IMR-90 (cell line): ENCODE measurements at regions not wholly inside any gene's neighbourhood (a gene's known extent, or its start where the extent isn't known, plus 50 kb on each side); places are given as distances from the start of the nearest gene placed in this dataset.

Experiments
- ATAC-seq: fragments of 200-7000 bp; cut with Tn5 transposase; 2 replicates; pipeline ENCODE4 v1.9.1; 2020; ENCODE audit warnings: low read depth, mild to moderate bottlenecking, moderate library complexity
- BruUV-seq: library from RNA; stranded (reverse); fragments of 400-500 nt; replicated peaks from 2 replicates; lab custom pipeline; 2021; lab: Mats Ljungman, UMichigan
- CTCF ChIA-PET: fragments of 300-600 bp; formaldehyde crosslinking; extraction: SDS; loops from one replicate; lab custom pipeline; 2021; ENCODE audit warnings: antibody characterized with exemption; lab: Yijun Ruan, JAX
- POLR2A ChIA-PET: fragments of 300-600 bp; sonication (Branson Sonifier 250); formaldehyde crosslinking; loops from one replicate; lab custom pipeline; 2022; ENCODE audit warnings: antibody characterized with exemption; ENCODE audit not compliant: unreplicated experiment; lab: Charles Lee
- DNase-seq: peaks from one replicate; pipeline ENCODE4 v3.0.0; 2013
- H2AFZ ChIP-seq: replicated peaks from 2 replicates; pipeline ENCODE3; 2013; ENCODE audit warnings: low read length, mild to moderate bottlenecking; ENCODE audit not compliant: poor library complexity
- H2AK5ac ChIP-seq: 2 replicates; pipeline ENCODE4 v1.6.1; 2013; ENCODE audit warnings: low read depth, low read length, inconsistent platforms
- H2AK9ac ChIP-seq: replicated peaks from 2 replicates; pipeline ENCODE3; 2013; ENCODE audit warnings: mild to moderate bottlenecking, low read depth, low read length, moderate library complexity; ENCODE audit not compliant: poor library complexity
- H2BK120ac ChIP-seq: 2 replicates; pipeline ENCODE4 v1.6.1; 2013; ENCODE audit warnings: low read depth, low read length, inconsistent platforms
- H2BK15ac ChIP-seq: 3 replicates; pipeline ENCODE4 v1.6.1; 2013; ENCODE audit warnings: low read depth, low read length, inconsistent platforms
- H2BK20ac ChIP-seq: 2 replicates; pipeline ENCODE4 v1.6.1; 2013; ENCODE audit warnings: low read depth, mild to moderate bottlenecking, inconsistent platforms, low read length, moderate library complexity
- H2BK5ac ChIP-seq: 2 replicates; pipeline ENCODE4 v1.6.1; 2013; ENCODE audit warnings: mild to moderate bottlenecking, low read depth, low read length, inconsistent platforms; ENCODE audit not compliant: poor library complexity, severe bottlenecking
- H3K14ac ChIP-seq: replicated peaks from 2 replicates; pipeline ENCODE4 v1.6.1; 2013; ENCODE audit warnings: low read depth, low read length, inconsistent platforms
- H3K18ac ChIP-seq: 2 replicates; pipeline ENCODE4 v1.6.1; 2013; ENCODE audit warnings: low read depth, low read length, control low read depth
- H3K23ac ChIP-seq: 2 replicates; pipeline ENCODE4 v1.6.1; 2013; ENCODE audit warnings: low read depth, low read length, inconsistent platforms
- H3K27ac ChIP-seq: 2 replicates; pipeline ENCODE4 v1.5.1; 2013; ENCODE audit warnings: mild to moderate bottlenecking, control low read depth, low read length; ENCODE audit not compliant: insufficient read depth
- H3K27me3 ChIP-seq: 2 replicates; pipeline ENCODE4 v1.6.1; 2013; ENCODE audit warnings: low read length; ENCODE audit not compliant: control insufficient read depth, insufficient read depth
- H3K36me3 ChIP-seq: 2 replicates; pipeline ENCODE4 v1.6.1; 2013; ENCODE audit warnings: low read length, mixed read lengths; ENCODE audit not compliant: control insufficient read depth, insufficient read depth
- H3K4ac ChIP-seq: 2 replicates; pipeline ENCODE4 v1.6.1; 2013; ENCODE audit warnings: low read depth, low read length, inconsistent platforms
- H3K4me1 ChIP-seq: 2 replicates; pipeline ENCODE4 v1.6.1; 2013; ENCODE audit warnings: low read length, mixed read lengths; ENCODE audit not compliant: control insufficient read depth, insufficient read depth
- H3K4me2 ChIP-seq: 2 replicates; pipeline ENCODE4 v1.6.1; 2013; ENCODE audit warnings: low read depth, mild to moderate bottlenecking, control low read depth, low read length, moderate library complexity
- H3K4me3 ChIP-seq: 2 replicates; pipeline ENCODE4 v1.5.1; 2013; ENCODE audit warnings: low read depth, mild to moderate bottlenecking, control low read depth, low read length, moderate library complexity; ENCODE audit not compliant: insufficient read depth
- H3K56ac ChIP-seq: 2 replicates; pipeline ENCODE4 v1.6.1; 2013; ENCODE audit warnings: low read length, inconsistent platforms; ENCODE audit not compliant: insufficient read depth; ENCODE audit errors: extremely low read depth
- H3K79me1 ChIP-seq, 2 experiments: 2 replicates each; pipeline ENCODE4 v1.6.1; 2013; ENCODE audit warnings: low read length in 2 of 2, inconsistent platforms in 1 of 2, low read depth in 1 of 2
- H3K9ac ChIP-seq: 2 replicates; pipeline ENCODE4 v1.6.1; 2013; ENCODE audit warnings: low read depth, low read length, control low read depth
- H3K9me1 ChIP-seq: 2 replicates; pipeline ENCODE4 v1.6.1; 2013; ENCODE audit warnings: low read length, inconsistent platforms; ENCODE audit not compliant: insufficient read depth
- H3K9me3 ChIP-seq: 2 replicates; pipeline ENCODE4 v1.6.1; 2013; ENCODE audit warnings: low read length; ENCODE audit not compliant: control insufficient read depth, insufficient read depth
- H4K20me1 ChIP-seq: 2 replicates; pipeline ENCODE4 v1.6.1; 2013; ENCODE audit warnings: low read length, inconsistent platforms; ENCODE audit not compliant: insufficient read depth
- H4K5ac ChIP-seq: 2 replicates; pipeline ENCODE4 v1.6.1; 2013; ENCODE audit warnings: mild to moderate bottlenecking, low read depth, low read length, control low read depth
- H4K8ac ChIP-seq, 2 experiments: 2 replicates each; pipeline ENCODE4 v1.6.1; 2013; ENCODE audit warnings: low read depth in 2 of 2, low read length in 2 of 2, control low read depth in 1 of 2, inconsistent platforms in 1 of 2
- H4K91ac ChIP-seq: 2 replicates; pipeline ENCODE4 v1.6.1; 2013; ENCODE audit warnings: low read depth, low read length, inconsistent platforms; ENCODE audit not compliant: insufficient read depth
- BHLHE40 ChIP-seq: fragments of 150-350 bp; IDR thresholded peaks from 2 replicates; pipeline ENCODE4 v1.6.1; 2016; ENCODE audit warnings: mild to moderate bottlenecking, low read depth, low read length
- CEBPB ChIP-seq: IDR thresholded peaks from 2 replicates; pipeline ENCODE4 v1.6.1; 2012; ENCODE audit warnings: low read depth, low read length, improper control_type of control experiment
- CHD1 ChIP-seq: IDR thresholded peaks from 2 replicates; pipeline ENCODE4 v1.6.1; 2012; ENCODE audit warnings: low read depth, low read length, improper control_type of control experiment
- MAZ ChIP-seq: IDR thresholded peaks from 2 replicates; pipeline ENCODE4 v1.6.1; 2012; ENCODE audit warnings: low read depth, mild to moderate bottlenecking, low read length, improper control_type of control experiment, moderate library complexity, borderline replicate concordance
- NFE2L2 ChIP-seq: fragments of 150-350 bp; IDR thresholded peaks from 2 replicates; pipeline ENCODE4 v1.6.1; 2016; ENCODE audit warnings: low read depth, mild to moderate bottlenecking, low read length
- POLR2A ChIP-seq: IDR thresholded peaks from 2 replicates; pipeline ENCODE4 v1.6.1; 2012; ENCODE audit warnings: mild to moderate bottlenecking, low read depth, low read length
- RAD21 ChIP-seq: IDR thresholded peaks from 2 replicates; pipeline ENCODE4 v1.6.1; 2012; ENCODE audit warnings: low read length, improper control_type of control experiment
- RCOR1 ChIP-seq: IDR thresholded peaks from 2 replicates; pipeline ENCODE4 v1.6.1; 2012; ENCODE audit warnings: mild to moderate bottlenecking, low read length, improper control_type of control experiment; ENCODE audit not compliant: insufficient replicate concordance
- RFX5 ChIP-seq: IDR thresholded peaks from 2 replicates; pipeline ENCODE4 v1.8.0; 2012; ENCODE audit warnings: low read depth, mild to moderate bottlenecking, low read length, moderate library complexity
- dilution Hi-C: fragments of 300-500 bp; cut with HindIII; formaldehyde crosslinking; loops from one replicate; pipeline ENCODE4 v1.14.3; 2018; ENCODE audit warnings: low sequenced_read_pairs; ENCODE audit not compliant: unreplicated experiment
- in situ Hi-C: fragments of 300-500 bp; cut with MboI; formaldehyde crosslinking; loops from 3 replicates; pipeline ENCODE4 v1.14.3; 2019; ENCODE audit warnings: low sequenced_read_pairs, inconsistent platforms, mixed read lengths
- intact Hi-C: fragments of 100-400 bp; cut with micrococcal nuclease; formaldehyde crosslinking; loops from 2 replicates; pipeline ENCODE4 v1.10.0; 2022
- TF ChIP-seq, protein P1 (sequence below): fragments of 150-350 bp; IDR thresholded peaks from 2 replicates; pipeline ENCODE4 v1.6.1; 2016; ENCODE audit warnings: low read depth, mild to moderate bottlenecking, low read length, moderate library complexity, borderline replicate concordance
- TF ChIP-seq, protein P2 (sequence below): conservative IDR thresholded peaks from 2 replicates; pipeline ENCODE4 v1.5.1; 2012; ENCODE audit warnings: mild to moderate bottlenecking, low read depth, low read length, improper control_type of control experiment
- TF ChIP-seq, protein P3 (sequence below): fragments of 150-350 bp; IDR thresholded peaks from 2 replicates; pipeline ENCODE4 v1.6.1; 2017; ENCODE audit warnings: mild to moderate bottlenecking, antibody characterized with exemption, low read length, low read depth

- intact Hi-C loops, result no loop called here
- Histone ChIP-seq H2BK5ac (no peak overlapping the region), H3K4ac (no peak overlapping the region), H3K4me3 (no peak overlapping the region), H3K27ac (no peak overlapping the region), H2AFZ (no peak overlapping the region), H2BK120ac (no peak overlapping the region), H3K79me1 (no peaks in the 10 kb centered on the region), H3K14ac (no peak overlapping the region), H3K27me3 (peaks cover 2% of the 10 kb centered on the region; the same call in 1 of the 2 replicates), H3K56ac (no peak overlapping the region), H3K23ac (no peak overlapping the region), H3K18ac (no peak overlapping the region), H2BK20ac (no peak overlapping the region), H3K4me1 (0 out of 2 replicates have a peak, but pooled peaks cover 2% of the 10 kb centered on the region), H4K91ac (no peak overlapping the region), H2AK9ac (no peak overlapping the region), H4K5ac (no peak overlapping the region), H4K8ac (no peak overlapping the region), H3K36me3 (no peaks in the 10 kb centered on the region), H3K9ac (no peak overlapping the region), H3K9me3 (0 out of 2 replicates have a peak, but pooled peaks cover 2% of the 10 kb centered on the region), H4K20me1 (no peaks in the 10 kb centered on the region), H2AK5ac (no peak overlapping the region), H3K4me2 (no peak overlapping the region), H2BK15ac (no peak overlapping the region), H3K9me1 (no peaks in the 10 kb centered on the region)
- ATAC-seq (no peak), DNase-seq (no peak)
- TF ChIP-seq CEBPB, result no peak
- TF ChIP-seq, protein P1, sequence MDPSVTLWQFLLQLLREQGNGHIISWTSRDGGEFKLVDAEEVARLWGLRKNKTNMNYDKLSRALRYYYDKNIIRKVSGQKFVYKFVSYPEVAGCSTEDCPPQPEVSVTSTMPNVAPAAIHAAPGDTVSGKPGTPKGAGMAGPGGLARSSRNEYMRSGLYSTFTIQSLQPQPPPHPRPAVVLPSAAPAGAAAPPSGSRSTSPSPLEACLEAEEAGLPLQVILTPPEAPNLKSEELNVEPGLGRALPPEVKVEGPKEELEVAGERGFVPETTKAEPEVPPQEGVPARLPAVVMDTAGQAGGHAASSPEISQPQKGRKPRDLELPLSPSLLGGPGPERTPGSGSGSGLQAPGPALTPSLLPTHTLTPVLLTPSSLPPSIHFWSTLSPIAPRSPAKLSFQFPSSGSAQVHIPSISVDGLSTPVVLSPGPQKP, result no peak
- no peak for TF ChIP-seq CHD1
- TF ChIP-seq, protein P2, sequence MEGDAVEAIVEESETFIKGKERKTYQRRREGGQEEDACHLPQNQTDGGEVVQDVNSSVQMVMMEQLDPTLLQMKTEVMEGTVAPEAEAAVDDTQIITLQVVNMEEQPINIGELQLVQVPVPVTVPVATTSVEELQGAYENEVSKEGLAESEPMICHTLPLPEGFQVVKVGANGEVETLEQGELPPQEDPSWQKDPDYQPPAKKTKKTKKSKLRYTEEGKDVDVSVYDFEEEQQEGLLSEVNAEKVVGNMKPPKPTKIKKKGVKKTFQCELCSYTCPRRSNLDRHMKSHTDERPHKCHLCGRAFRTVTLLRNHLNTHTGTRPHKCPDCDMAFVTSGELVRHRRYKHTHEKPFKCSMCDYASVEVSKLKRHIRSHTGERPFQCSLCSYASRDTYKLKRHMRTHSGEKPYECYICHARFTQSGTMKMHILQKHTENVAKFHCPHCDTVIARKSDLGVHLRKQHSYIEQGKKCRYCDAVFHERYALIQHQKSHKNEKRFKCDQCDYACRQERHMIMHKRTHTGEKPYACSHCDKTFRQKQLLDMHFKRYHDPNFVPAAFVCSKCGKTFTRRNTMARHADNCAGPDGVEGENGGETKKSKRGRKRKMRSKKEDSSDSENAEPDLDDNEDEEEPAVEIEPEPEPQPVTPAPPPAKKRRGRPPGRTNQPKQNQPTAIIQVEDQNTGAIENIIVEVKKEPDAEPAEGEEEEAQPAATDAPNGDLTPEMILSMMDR, result no peak
- no peak for TF ChIP-seq MAZ
- TF ChIP-seq, protein P3, sequence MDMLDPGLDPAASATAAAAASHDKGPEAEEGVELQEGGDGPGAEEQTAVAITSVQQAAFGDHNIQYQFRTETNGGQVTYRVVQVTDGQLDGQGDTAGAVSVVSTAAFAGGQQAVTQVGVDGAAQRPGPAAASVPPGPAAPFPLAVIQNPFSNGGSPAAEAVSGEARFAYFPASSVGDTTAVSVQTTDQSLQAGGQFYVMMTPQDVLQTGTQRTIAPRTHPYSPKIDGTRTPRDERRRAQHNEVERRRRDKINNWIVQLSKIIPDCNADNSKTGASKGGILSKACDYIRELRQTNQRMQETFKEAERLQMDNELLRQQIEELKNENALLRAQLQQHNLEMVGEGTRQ, result no peak
- TF ChIP-seq RFX5, result no peak
- no peak for TF ChIP-seq POLR2A
- no peak for TF ChIP-seq RAD21
- TF ChIP-seq NFE2L2, result no peak
- no peak for TF ChIP-seq RCOR1
- no peak for TF ChIP-seq BHLHE40
- POLR2A ChIA-PET, result no interaction called here
- in situ Hi-C loops, result no loop called here
- no TSS peak for BruUV-seq
- CTCF ChIA-PET, result interaction anchor here (1.7 kb wide), 1 partner anchor 10 kb away, joined by 5 read pairs; no protein-coding TSS in a partner anchor
- dilution Hi-C loops, result no loop called here
These were observed 127.3 kb upstream of the NYAP2 start for GRCh38 chr2:225272173-225272572.
